BLaER1 treated with 17β-estradiol and CSF1 and Interleukin-3, amounts not matched to agents 10 nM and 100 nM (cell line): ENCODE measurements at regions not wholly inside any gene's neighbourhood (a gene's known extent, or its start where the extent isn't known, plus 50 kb on each side); places are given as distances from the start of the nearest gene placed in this dataset.

Experiments
- H3K27ac ChIP-seq, 11 experiments: shearing (Covaris generic); formaldehyde crosslinking; 2 replicates each; pipeline ENCODE4 v1.8.1; 2022
- H3K27me3 ChIP-seq, 11 experiments: shearing (Covaris generic); formaldehyde crosslinking; 2 replicates each; pipeline ENCODE4 v1.8.1; 2022
- H3K36me3 ChIP-seq, 11 experiments: shearing (Covaris generic); formaldehyde crosslinking; 2 replicates each; pipeline ENCODE4 v1.8.1; 2022
- H3K4me1 ChIP-seq, 10 experiments: shearing (Covaris generic); formaldehyde crosslinking; 2 replicates each; pipeline ENCODE4 v1.8.1; 2022
- H3K4me2 ChIP-seq, 11 experiments: shearing (Covaris generic); formaldehyde crosslinking; 2 replicates each; pipeline ENCODE4 v1.8.1; 2022
- H3K4me3 ChIP-seq, 10 experiments: shearing (Covaris generic); formaldehyde crosslinking; 2 replicates each; pipeline ENCODE4 v1.8.1; 2022
- H3K9ac ChIP-seq, 11 experiments: shearing (Covaris generic); formaldehyde crosslinking; 2 replicates each; pipeline ENCODE4 v1.8.1; 2022
- H3K9me3 ChIP-seq, 11 experiments: shearing (Covaris generic); formaldehyde crosslinking; replicated peaks in 1 of 11; 2 replicates each; pipeline ENCODE4 v1.8.1; 2022
- H4K20me1 ChIP-seq, 11 experiments: shearing (Covaris generic); formaldehyde crosslinking; 2 replicates each; pipeline ENCODE4 v1.8.1; 2022
- Cebpa-rat ChIP-seq, 11 experiments: shearing (Covaris generic); IDR thresholded peaks; 2 replicates each; pipeline ENCODE4 v1.8.1; 2022

DNA sequence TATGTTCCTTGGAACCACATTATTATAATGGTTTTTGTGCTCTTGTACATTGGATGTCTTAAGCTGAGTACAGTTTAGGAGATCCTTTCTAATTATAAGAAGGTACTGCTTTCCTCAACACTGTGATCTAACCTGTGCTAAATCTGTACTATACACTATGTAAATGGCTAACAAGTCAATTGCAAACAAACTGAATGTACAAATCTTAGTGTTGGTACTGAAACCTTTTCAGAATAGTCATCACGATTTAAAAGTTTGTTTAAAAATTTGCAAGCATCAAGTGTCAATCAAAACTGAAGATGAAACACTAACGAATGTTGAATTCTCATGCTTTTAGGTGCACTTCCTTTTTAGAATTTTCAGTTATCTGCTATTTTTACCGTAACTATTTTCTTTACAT lies 2090.4 kb upstream of the TENM3 start:
- no peaks in the 10 kb centered on the region for H3K27me3 ChIP-seq
- H3K4me2 ChIP-seq, result 0 out of 22 replicates have a peak overlapping the region, but pooled peaks of 1 of the 11 experiments have one; percentile 23
- H3K9ac ChIP-seq, result no peak overlapping the region
- no peaks in the 10 kb centered on the region for H4K20me1 ChIP-seq
- no peaks in the 10 kb centered on the region for H3K9me3 ChIP-seq
- no peak overlapping the region for H3K27ac ChIP-seq
- no peak for TF ChIP-seq Cebpa-rat (IDR thresholded peaks at IDR 0.05)
- H3K36me3 ChIP-seq, result no peaks in the 10 kb centered on the region
- no peak overlapping the region for H3K4me3 ChIP-seq
- peaks cover 0 to 4% (median 0%) of the 10 kb centered on the region in 10 experiments; a peak in 2 of 20 replicates for H3K4me1 ChIP-seq

DNA sequence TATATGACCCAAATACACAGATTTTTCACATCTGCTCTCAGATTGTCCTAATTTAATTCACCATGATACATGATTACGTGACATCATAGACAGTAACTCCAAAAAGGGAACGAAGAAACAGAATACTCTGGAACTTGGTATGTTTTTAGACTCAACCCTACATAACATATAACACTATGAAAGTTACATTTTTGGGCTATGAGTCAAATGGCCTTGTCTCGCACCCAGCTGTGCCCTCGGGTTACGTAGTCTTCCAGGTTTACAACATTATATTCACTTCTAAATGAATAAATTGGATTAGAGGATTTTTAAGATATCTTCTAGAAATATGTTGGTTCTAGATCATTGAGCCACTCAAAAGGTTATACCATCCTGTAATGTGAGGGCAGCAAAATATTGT lies 2089.6 kb upstream of the TENM3 start:
- Histone ChIP-seq H3K27me3 (no peaks in the 10 kb centered on the region), H3K36me3 (no peaks in the 10 kb centered on the region), H3K9me3 (no peaks in the 10 kb centered on the region), H3K4me2 (no peak overlapping the region), H3K27ac (no peak overlapping the region), H4K20me1 (no peaks in the 10 kb centered on the region), H3K9ac (no peak overlapping the region), H3K4me3 (no peak overlapping the region), H3K4me1 (peaks cover 0 to 4% (median 0%) of the 10 kb centered on the region in 10 experiments; a peak in 2 of 20 replicates)
- no peak for TF ChIP-seq Cebpa-rat (IDR thresholded peaks at IDR 0.05)

DNA sequence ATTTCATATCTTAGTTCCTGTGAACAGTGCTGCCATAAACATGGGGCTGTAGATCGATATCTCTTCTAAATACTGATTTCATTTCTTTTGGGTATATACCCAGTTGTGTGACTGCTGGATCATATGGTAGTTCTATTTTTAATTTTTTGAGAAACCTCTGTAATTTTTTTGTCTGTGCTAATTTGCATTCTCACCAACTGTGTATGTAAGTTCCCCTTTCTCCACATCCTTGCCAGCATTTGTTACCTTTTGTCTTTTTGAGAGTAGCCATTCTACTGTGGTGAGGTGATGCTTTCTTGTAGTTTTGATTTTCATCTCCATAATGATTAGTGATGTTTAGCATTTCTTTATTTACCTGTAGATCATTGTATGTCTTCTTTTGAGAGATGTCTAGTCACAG lies 2086.5 kb upstream of the TENM3 start:
- peaks cover 0 to 4% (median 0%) of the 10 kb centered on the region in 10 experiments; a peak in 2 of 20 replicates for H3K4me1 ChIP-seq
- H3K9ac ChIP-seq, result no peak overlapping the region
- H3K27ac ChIP-seq, result no peak overlapping the region
- no peaks in the 10 kb centered on the region for H3K9me3 ChIP-seq
- H4K20me1 ChIP-seq, result no peaks in the 10 kb centered on the region
- TF ChIP-seq Cebpa-rat (IDR thresholded peaks at IDR 0.05), result no peak
- H3K27me3 ChIP-seq, result no peaks in the 10 kb centered on the region
- H3K36me3 ChIP-seq, result no peaks in the 10 kb centered on the region
- no peak overlapping the region for H3K4me2 ChIP-seq
- no peak overlapping the region for H3K4me3 ChIP-seq

DNA sequence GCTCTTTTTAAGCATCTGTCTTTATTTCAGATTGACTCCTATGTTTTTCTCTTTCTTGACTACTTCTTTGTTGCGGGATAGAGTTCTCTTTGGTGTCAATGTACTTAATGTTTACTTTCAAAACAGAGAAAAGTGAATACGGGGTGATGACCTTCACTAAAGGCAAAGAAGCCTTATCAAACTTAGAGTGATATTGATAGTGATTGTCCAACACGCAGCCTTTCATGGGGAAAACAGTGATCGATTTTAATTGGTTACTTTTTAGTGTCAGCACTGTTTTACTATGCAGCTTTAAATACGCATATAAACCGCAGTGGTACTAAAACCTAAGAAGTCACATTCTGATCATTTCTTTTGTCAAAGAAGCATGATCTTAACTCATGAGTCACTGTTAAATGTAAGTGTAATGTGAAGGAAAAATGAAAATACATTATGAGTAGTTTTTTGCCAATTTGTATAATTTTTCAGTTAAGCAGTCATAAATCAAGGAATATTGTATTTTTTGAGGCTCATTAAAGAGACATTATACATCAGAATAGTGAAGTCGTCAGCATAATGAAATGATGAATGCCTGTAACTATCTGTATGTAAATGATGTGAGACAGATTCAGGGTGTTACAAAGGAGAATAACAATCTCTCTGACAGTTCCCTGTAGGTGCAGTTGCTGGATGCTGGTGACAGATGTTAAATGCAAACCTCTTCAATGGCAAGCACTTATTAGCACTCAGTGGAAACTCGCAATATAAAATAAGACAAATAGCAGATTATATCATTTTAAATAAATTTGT lies 2082.8 kb upstream of the TENM3 start:
- TF ChIP-seq Cebpa-rat (IDR thresholded peaks at IDR 0.05), result no peak
- Histone ChIP-seq H3K4me3 (no peak overlapping the region), H3K4me1 (no peaks in the 10 kb centered on the region), H4K20me1 (no peaks in the 10 kb centered on the region), H3K27me3 (no peaks in the 10 kb centered on the region), H3K36me3 (no peaks in the 10 kb centered on the region), H3K9me3 (no peaks in the 10 kb centered on the region), H3K4me2 (no peak overlapping the region), H3K9ac (no peak overlapping the region), H3K27ac (no peak overlapping the region)

DNA sequence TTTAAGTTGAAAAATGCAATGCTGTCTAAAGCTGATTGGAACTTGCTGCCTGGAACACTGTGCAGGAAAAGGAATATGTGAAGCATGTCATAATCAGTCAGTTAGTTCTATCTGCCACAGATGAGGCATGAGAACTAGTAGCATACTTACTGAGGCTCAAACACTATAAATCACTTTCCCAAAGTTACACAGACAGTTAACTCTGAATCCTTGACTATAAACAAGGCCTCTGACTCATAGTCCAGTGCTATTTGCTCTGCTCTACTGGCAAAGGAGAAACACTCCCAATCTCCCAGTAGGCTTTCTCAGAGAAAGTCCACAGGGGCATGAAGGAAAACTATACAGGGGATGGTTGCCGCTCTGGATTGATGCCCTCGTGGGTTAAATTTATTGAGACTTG lies 2078.4 kb upstream of the TENM3 start:
- Histone ChIP-seq H4K20me1 (no peaks in the 10 kb centered on the region), H3K9me3 (no peaks in the 10 kb centered on the region), H3K4me2 (no peak overlapping the region), H3K27ac (no peak overlapping the region), H3K9ac (no peak overlapping the region), H3K27me3 (no peaks in the 10 kb centered on the region), H3K4me1 (no peaks in the 10 kb centered on the region), H3K36me3 (no peaks in the 10 kb centered on the region), H3K4me3 (no peak overlapping the region)
- no peak for TF ChIP-seq Cebpa-rat (IDR thresholded peaks at IDR 0.05)

DNA sequence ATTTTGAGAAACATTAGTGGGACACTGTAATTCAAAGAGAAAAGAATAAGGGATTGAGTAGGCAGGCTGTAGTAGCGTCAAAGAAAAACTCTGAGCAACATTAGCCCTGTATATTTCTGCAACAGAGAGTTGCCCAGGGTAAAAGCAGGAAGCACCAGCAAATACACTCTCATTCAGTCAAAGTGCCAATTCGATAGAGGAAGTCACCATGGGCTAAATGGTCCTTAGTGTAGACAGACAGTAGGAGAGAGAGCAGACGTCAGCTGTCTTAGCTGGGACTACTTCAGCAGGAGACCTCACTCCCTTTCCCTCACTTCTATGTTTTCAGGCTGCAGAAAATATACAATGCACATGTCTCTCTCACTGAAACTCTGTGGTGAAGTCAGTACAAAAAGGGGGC lies 2073.8 kb upstream of the TENM3 start:
- no peak overlapping the region for H3K27ac ChIP-seq
- no peaks in the 10 kb centered on the region for H4K20me1 ChIP-seq
- no peak for TF ChIP-seq Cebpa-rat (IDR thresholded peaks at IDR 0.05)
- H3K36me3 ChIP-seq, result no peaks in the 10 kb centered on the region
- no peaks in the 10 kb centered on the region for H3K27me3 ChIP-seq
- no peaks in the 10 kb centered on the region for H3K4me1 ChIP-seq
- H3K9ac ChIP-seq, result no peak overlapping the region
- no peak overlapping the region for H3K4me2 ChIP-seq
- no peak overlapping the region for H3K4me3 ChIP-seq
- no peaks in the 10 kb centered on the region for H3K9me3 ChIP-seq

DNA sequence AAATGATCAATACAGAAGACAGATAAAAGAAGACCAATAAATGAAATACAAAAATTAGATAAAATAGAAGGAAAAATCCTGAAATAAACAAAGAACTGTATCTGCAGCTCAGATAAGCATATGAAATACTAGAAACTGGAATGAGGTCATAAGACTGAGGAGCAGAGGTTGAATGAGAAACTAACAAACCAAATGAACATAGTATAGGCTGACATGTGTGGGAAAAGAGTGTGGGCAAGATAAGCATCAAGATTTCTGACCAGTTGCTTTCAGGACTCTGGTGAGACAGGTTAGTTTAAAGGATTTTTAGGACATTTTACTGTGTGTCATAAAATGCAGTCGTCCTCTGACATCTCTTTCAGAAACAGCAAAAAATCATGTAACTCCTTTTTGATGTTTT lies 2073.2 kb upstream of the TENM3 start:
- Histone ChIP-seq H4K20me1 (no peaks in the 10 kb centered on the region), H3K36me3 (no peaks in the 10 kb centered on the region), H3K4me1 (no peaks in the 10 kb centered on the region), H3K27ac (no peak overlapping the region), H3K9ac (no peak overlapping the region), H3K4me2 (no peak overlapping the region), H3K9me3 (no peaks in the 10 kb centered on the region), H3K27me3 (no peaks in the 10 kb centered on the region), H3K4me3 (no peak overlapping the region)
- TF ChIP-seq Cebpa-rat (IDR thresholded peaks at IDR 0.05), result no peak

DNA sequence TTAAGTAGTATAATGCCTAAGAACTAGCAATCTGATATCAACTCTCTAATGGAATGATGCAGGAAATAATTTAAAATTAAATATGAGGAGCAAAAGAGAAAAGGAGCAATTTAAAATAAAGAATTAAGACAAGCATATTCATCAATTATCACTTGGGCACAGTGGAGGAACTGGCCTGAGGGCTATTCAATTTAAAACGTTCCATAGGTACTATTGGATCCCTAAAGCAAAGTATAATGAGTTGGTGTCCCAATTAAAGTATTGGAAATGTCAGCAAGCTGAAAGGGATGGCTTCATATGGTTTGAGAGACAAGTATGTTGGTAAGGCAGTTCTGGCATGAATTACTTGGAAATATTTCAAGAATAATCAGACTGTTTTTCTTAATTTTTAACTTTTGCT lies 2064.1 kb upstream of the TENM3 start:
- H3K27ac ChIP-seq, result no peak overlapping the region
- TF ChIP-seq Cebpa-rat (IDR thresholded peaks at IDR 0.05), result no peak
- H3K9me3 ChIP-seq, result no peaks in the 10 kb centered on the region
- no peaks in the 10 kb centered on the region for H3K36me3 ChIP-seq
- no peak overlapping the region for H3K4me3 ChIP-seq
- no peaks in the 10 kb centered on the region for H4K20me1 ChIP-seq
- no peak overlapping the region for H3K4me2 ChIP-seq
- H3K9ac ChIP-seq, result no peak overlapping the region
- H3K27me3 ChIP-seq, result no peaks in the 10 kb centered on the region
- H3K4me1 ChIP-seq, result no peaks in the 10 kb centered on the region

DNA sequence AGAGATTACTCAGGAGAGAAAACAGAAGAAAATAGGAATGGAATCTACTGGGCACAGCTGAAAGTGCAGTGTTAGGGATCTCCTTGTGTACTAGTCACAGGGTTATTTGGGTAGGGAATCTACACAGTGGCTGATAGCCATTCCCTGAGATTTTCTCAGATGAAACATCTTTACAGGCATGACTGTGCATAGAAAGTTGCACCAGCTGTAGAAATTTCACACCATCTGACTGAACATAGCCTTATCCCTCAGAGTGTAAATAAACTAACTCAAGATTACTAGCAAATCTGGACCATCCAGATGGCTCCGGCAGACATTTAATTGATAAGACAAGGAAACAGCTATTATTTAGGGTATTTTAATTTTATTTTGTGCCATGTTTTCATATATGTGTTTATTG lies 2053.5 kb upstream of the TENM3 start:
- Histone ChIP-seq H3K9ac (no peak overlapping the region), H3K36me3 (no peaks in the 10 kb centered on the region), H4K20me1 (no peaks in the 10 kb centered on the region), H3K4me1 (no peaks in the 10 kb centered on the region), H3K4me3 (no peak overlapping the region), H3K9me3 (no peaks in the 10 kb centered on the region), H3K27me3 (no peaks in the 10 kb centered on the region), H3K27ac (no peak overlapping the region), H3K4me2 (no peak overlapping the region)
- no peak for TF ChIP-seq Cebpa-rat (IDR thresholded peaks at IDR 0.05)

DNA sequence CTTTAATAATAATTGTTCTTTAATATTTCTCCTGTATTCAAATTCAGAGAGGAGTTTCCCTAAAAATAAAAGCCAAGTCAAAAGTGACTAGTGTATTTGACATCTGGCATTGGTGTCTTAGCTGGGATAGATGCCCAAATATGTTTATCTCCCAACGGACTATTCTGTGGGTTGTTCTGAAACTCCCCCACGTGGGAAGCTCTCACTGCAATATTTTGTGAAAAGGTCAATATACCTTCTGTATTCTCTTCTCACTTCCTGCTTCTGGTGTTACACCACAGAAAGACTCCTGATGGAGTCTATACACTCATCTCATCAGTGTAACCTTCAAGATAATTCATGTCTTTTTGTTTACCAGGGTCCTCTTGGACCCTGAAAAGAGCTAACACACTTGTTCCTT lies 2052.8 kb upstream of the TENM3 start:
- Histone ChIP-seq H3K27ac (no peak overlapping the region), H3K27me3 (no peaks in the 10 kb centered on the region), H3K9ac (no peak overlapping the region), H3K36me3 (no peaks in the 10 kb centered on the region), H3K9me3 (no peaks in the 10 kb centered on the region), H3K4me1 (no peaks in the 10 kb centered on the region), H3K4me3 (no peak overlapping the region), H3K4me2 (no peak overlapping the region), H4K20me1 (no peaks in the 10 kb centered on the region)
- no peak for TF ChIP-seq Cebpa-rat (IDR thresholded peaks at IDR 0.05)
